ENCODE measurements at regions not wholly inside any gene's neighbourhood (a gene's known extent, or its start where the extent isn't known, plus 50 kb on each side); places are given as distances from the start of the nearest gene placed in this dataset.
"Not testable (repeated sequence)": the region's sequence is repeated elsewhere in the genome, so short reads cannot be mapped to it uniquely, and the experiment has no call there.

DNA sequence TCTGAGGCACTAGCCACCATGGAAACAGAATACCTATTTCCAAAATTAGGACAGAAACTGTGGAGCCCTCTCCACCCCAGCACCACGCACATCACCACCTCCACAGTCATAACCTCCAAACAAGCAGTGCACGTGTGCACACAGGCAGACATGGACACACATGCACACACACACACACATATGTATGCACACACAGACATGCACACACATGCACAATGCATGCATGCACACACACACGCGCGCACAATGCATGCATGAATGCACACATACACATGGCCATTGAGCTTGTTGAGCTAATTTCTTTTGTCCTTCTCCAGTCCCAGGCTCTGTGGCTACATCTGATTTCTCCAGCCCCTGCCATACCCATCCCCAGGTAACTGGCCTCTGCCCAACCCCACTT, 161.6 kb upstream of the EPB41L3 start:
- TF ChIP-seq, protein P1, sequence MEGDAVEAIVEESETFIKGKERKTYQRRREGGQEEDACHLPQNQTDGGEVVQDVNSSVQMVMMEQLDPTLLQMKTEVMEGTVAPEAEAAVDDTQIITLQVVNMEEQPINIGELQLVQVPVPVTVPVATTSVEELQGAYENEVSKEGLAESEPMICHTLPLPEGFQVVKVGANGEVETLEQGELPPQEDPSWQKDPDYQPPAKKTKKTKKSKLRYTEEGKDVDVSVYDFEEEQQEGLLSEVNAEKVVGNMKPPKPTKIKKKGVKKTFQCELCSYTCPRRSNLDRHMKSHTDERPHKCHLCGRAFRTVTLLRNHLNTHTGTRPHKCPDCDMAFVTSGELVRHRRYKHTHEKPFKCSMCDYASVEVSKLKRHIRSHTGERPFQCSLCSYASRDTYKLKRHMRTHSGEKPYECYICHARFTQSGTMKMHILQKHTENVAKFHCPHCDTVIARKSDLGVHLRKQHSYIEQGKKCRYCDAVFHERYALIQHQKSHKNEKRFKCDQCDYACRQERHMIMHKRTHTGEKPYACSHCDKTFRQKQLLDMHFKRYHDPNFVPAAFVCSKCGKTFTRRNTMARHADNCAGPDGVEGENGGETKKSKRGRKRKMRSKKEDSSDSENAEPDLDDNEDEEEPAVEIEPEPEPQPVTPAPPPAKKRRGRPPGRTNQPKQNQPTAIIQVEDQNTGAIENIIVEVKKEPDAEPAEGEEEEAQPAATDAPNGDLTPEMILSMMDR (IDR thresholded peaks at IDR 0.05; ENCODE audit: low read depth, low read length, poor library complexity, severe bottlenecking): no peak
- TF ChIP-seq EZH2phosphoT487 (IDR thresholded peaks at IDR 0.05; ENCODE audit: borderline replicate concordance, low read length): no peak
- Histone ChIP-seq H3F3A (ENCODE audit: control insufficient read depth, insufficient read depth) (no peaks in the 10 kb centered on the region), H3K36me3 (ENCODE audit: control insufficient read depth, low read length) (no peaks in the 10 kb centered on the region)

GRCh38 chr18:5704847-5705246, 161.1 kb upstream of the EPB41L3 start:
- no peak for TF ChIP-seq EZH2phosphoT487 (IDR thresholded peaks at IDR 0.05; ENCODE audit: borderline replicate concordance, low read length)
- TF ChIP-seq, protein P1 (IDR thresholded peaks at IDR 0.05; ENCODE audit: low read depth, low read length, poor library complexity, severe bottlenecking): no peak
- no peaks in the 10 kb centered on the region for H3K36me3 ChIP-seq (ENCODE audit: control insufficient read depth, low read length)

More for the DNA sequence above, 161.6 kb upstream of the EPB41L3 start:
- no peaks in the 10 kb centered on the region for H3K27me3 ChIP-seq (ENCODE audit: control insufficient read depth, low read length)
- H3K9me3 ChIP-seq (ENCODE audit: control insufficient read depth, insufficient read depth, low read length): no peaks in the 10 kb centered on the region
- no peak overlapping the region for H3K4me2 ChIP-seq (ENCODE audit: low read length)
- H3K4me1 ChIP-seq (ENCODE audit: control insufficient read depth, low read length): no peaks in the 10 kb centered on the region
- no peaks in the 10 kb centered on the region for H3K79me2 ChIP-seq (ENCODE audit: control insufficient read depth, low read length)
- no peak overlapping the region for H3K27ac ChIP-seq (ENCODE audit: low read depth, low read length)
- no peaks in the 10 kb centered on the region for H3K9me2 ChIP-seq (replicated peaks; ENCODE audit: control insufficient read depth, low read length)
- no peak overlapping the region for H3K4me3 ChIP-seq (ENCODE audit: low read length)
- no peaks in the 10 kb centered on the region for H4K20me1 ChIP-seq (ENCODE audit: control insufficient read depth, insufficient read depth, low read depth, low read length)

DNA sequence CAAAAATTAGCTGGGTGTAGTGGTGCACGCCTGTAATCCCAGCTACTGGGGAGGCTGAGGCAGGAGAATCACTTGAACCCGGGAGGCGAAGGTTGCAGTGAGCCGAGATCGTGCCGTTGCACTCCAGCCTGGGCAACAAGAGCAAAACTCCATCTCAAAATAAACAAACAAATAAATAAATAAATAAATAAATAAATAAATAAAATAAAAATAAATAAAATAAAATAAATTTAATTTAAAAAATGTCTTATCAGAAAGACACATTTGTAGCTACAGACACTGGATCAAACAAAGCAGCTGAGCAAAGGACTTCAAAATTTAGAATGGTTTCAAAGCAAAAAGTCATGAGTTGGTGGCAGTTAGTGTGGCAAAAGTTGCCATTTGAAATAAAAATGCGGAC, 158.2 kb upstream of the EPB41L3 start:
- not testable (repeated sequence) for H3K36me3 ChIP-seq (ENCODE audit: control insufficient read depth, low read length); H3K79me2 ChIP-seq (ENCODE audit: control insufficient read depth, low read length); H3F3A ChIP-seq (ENCODE audit: control insufficient read depth, insufficient read depth)

More at GRCh38 chr18:5704847-5705246, 161.1 kb upstream of the EPB41L3 start:
- Histone ChIP-seq H3K4me3 (ENCODE audit: low read length) (no peak overlapping the region), H3F3A (ENCODE audit: control insufficient read depth, insufficient read depth) (no peaks in the 10 kb centered on the region), H3K27ac (ENCODE audit: low read depth, low read length) (no peak overlapping the region), H3K4me2 (ENCODE audit: low read length) (no peak overlapping the region), H3K79me2 (ENCODE audit: control insufficient read depth, low read length) (no peaks in the 10 kb centered on the region), H3K9me2 (replicated peaks; ENCODE audit: control insufficient read depth, low read length) (no peaks in the 10 kb centered on the region), H3K27me3 (ENCODE audit: control insufficient read depth, low read length) (no peaks in the 10 kb centered on the region), H3K4me1 (ENCODE audit: control insufficient read depth, low read length) (no peaks in the 10 kb centered on the region), H4K20me1 (ENCODE audit: control insufficient read depth, insufficient read depth, low read depth, low read length) (no peaks in the 10 kb centered on the region), H3K9me3 (ENCODE audit: control insufficient read depth, insufficient read depth, low read length) (no peaks in the 10 kb centered on the region)

GRCh38 chr18:5693699-5694294, 150.0 kb upstream of the EPB41L3 start:
- no peaks in the 10 kb centered on the region for H3K9me2 ChIP-seq (replicated peaks; ENCODE audit: control insufficient read depth, low read length)
- no peaks in the 10 kb centered on the region for H3K9me3 ChIP-seq (ENCODE audit: control insufficient read depth, insufficient read depth, low read length)
- no peaks in the 10 kb centered on the region for H3K27me3 ChIP-seq (ENCODE audit: control insufficient read depth, low read length)
- H3K36me3 ChIP-seq (ENCODE audit: control insufficient read depth, low read length): no peaks in the 10 kb centered on the region
- no peak overlapping the region for H3K4me3 ChIP-seq (ENCODE audit: low read length)
- H3K27ac ChIP-seq (ENCODE audit: low read depth, low read length): no peak overlapping the region
- TF ChIP-seq EZH2phosphoT487 (IDR thresholded peaks at IDR 0.05; ENCODE audit: borderline replicate concordance, low read length): no peak
- TF ChIP-seq, protein P1 (IDR thresholded peaks at IDR 0.05; ENCODE audit: low read depth, low read length, poor library complexity, severe bottlenecking): no peak
- no peaks in the 10 kb centered on the region for H3F3A ChIP-seq (ENCODE audit: control insufficient read depth, insufficient read depth)
- H3K4me1 ChIP-seq (ENCODE audit: control insufficient read depth, low read length): no peaks in the 10 kb centered on the region
- no peaks in the 10 kb centered on the region for H4K20me1 ChIP-seq (ENCODE audit: control insufficient read depth, insufficient read depth, low read depth, low read length)
- H3K79me2 ChIP-seq (ENCODE audit: control insufficient read depth, low read length): no peaks in the 10 kb centered on the region
- H3K4me2 ChIP-seq (ENCODE audit: low read length): no peak overlapping the region

More for the DNA sequence above, 158.2 kb upstream of the EPB41L3 start:
- not testable (repeated sequence) for H3K27ac ChIP-seq (ENCODE audit: low read depth, low read length); H3K4me2 ChIP-seq (ENCODE audit: low read length); H4K20me1 ChIP-seq (ENCODE audit: control insufficient read depth, insufficient read depth, low read depth, low read length); H3K9me3 ChIP-seq (ENCODE audit: control insufficient read depth, insufficient read depth, low read length); H3K4me1 ChIP-seq (ENCODE audit: control insufficient read depth, low read length); H3K9me2 ChIP-seq (replicated peaks; ENCODE audit: control insufficient read depth, low read length); H3K4me3 ChIP-seq (ENCODE audit: low read length); H3K27me3 ChIP-seq (ENCODE audit: control insufficient read depth, low read length)

All from DOHH2 (cell line).